HG02973 (cell line): ENCODE measurements at regions not wholly inside any gene's neighbourhood (a gene's known extent, or its start where the extent isn't known, plus 50 kb on each side); places are given as distances from the start of the nearest gene placed in this dataset.

Experiments
- ATAC-seq: cut with Tn5 transposase; IDR thresholded peaks from one replicate; pipeline ENCODE4 v1.9.1; 2021; ENCODE audit warnings: moderate library complexity; ENCODE audit not compliant: unreplicated experiment

- no peak for ATAC-seq
These were observed 109.2 kb upstream of the ADGRF1 start for GRCh38 chr6:47151232-47151898.

- ATAC-seq, result no peak
These were observed 107.4 kb upstream of the ADGRF1 start for GRCh38 chr6:47149554-47149953.

DNA sequence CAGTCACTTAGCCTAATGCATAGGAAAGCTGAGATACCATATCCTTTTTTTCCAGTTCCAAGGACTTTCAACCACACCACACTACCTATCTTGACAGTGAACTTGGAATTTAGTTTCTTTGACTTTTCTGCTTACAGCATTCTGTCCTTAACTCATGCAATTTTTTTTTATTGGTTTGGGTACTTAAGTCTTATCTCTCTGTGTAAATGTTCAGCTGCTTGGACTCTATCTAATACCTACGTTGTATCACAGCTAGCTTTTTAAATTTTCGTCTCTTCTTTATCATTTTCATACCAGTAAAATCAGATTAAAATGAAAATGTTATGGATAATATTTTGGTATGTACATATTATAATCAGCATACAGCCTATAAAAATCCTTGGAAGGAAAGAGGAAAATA is 106.9 kb upstream of the ADGRF1 start:
- no peak for ATAC-seq

- no peak for ATAC-seq
These were observed 105.8 kb upstream of the ADGRF1 start for GRCh38 chr6:47147836-47148344.

DNA sequence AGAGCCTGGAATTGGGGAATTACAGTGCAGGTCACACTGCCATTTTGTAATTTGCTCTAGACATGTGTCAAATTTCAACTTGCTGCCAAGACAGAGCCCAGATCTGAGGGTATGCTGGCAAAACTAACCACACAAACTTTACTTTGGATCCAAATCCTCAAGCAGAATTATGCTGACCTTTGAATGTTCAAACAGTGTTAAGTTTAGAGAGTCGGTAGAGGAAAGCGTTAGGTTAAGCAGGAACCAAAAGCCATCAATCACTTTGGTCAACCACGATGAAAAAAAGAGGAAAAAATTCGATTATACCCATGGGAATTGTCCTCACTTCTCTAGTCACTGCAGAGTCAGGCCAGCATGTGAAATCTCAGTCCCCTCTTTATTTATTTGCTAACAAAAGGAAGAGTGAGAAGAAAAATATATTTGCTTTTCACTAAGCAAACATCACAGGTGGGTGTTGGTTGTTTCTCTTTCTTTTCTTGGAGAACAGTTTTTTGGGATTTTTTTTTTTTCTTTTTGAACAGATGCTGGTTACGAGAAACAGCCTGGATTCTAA is 105.1 kb upstream of the ADGRF1 start:
- ATAC-seq, result no peak

- no peak for ATAC-seq
These were observed 104.5 kb upstream of the ADGRF1 start for GRCh38 chr6:47146431-47147174.

DNA sequence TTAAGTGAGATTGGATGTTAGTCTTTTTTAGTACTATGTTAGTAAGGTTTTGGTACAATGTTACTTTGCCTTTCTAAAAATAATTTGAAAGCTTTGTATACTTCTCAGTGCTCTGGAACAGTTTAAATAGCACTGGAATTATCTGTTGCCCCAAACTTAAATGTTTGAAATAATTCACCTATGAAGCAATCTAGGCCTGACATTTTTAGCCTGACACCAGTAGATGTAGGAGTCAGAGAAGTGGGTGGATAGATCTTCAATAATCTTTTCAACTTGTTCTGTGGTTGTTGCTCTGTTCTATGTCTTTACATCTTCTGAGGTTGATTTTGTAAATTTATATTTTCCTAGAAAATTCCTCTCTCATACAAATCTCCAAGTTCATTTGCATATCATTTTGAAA is 103.1 kb upstream of the ADGRF1 start:
- no peak for ATAC-seq

DNA sequence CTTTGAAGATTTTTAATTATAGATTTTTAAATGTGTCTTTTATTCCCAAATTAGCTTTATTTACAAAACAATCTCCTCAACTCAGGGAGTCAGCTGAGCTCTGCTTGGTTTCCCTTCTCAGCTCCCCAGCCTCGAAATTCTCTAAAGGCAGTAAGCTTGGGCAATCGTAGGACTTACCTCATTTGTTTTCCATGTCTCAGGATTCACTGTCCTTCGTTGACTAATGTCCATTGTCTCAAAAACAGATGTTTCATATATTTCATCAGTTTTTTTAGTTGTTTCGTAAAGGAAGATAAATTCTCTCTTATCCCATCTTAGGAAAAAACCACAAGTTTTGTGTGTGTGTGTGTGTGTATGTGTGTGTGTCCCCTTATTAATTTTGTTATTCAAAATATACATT is 102.2 kb upstream of the ADGRF1 start:
- no peak for ATAC-seq

- ATAC-seq, result no peak
These were observed 99.8 kb upstream of the ADGRF1 start for GRCh38 chr6:47141963-47142362.

DNA sequence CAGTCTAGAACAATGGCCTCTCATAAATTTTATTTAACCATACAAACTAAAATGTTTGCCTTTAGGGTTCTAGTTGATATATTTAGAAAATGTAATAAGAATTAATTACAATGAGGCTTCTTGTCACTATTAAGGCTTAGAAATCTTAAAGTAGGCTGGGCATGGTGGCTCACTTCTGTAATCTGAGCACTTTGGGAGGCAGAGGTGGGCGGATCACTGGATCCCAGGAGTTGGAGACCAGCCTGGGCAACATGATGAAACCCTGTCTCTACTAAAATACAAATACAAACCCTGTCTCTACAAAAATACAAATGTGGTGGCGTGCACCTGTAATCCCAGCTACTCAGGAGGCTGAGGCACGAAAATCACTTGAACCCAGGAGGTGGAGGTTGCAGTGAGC is 99.0 kb upstream of the ADGRF1 start:
- ATAC-seq, result no peak

GRCh38 chr6:47138046-47138445 is 95.9 kb upstream of the ADGRF1 start:
- no peak for ATAC-seq

- ATAC-seq, result no peak
These were observed 94.9 kb upstream of the ADGRF1 start for GRCh38 chr6:47137073-47137472.

- no peak for ATAC-seq
These were observed 93.6 kb upstream of the ADGRF1 start for GRCh38 chr6:47135772-47136171.

DNA sequence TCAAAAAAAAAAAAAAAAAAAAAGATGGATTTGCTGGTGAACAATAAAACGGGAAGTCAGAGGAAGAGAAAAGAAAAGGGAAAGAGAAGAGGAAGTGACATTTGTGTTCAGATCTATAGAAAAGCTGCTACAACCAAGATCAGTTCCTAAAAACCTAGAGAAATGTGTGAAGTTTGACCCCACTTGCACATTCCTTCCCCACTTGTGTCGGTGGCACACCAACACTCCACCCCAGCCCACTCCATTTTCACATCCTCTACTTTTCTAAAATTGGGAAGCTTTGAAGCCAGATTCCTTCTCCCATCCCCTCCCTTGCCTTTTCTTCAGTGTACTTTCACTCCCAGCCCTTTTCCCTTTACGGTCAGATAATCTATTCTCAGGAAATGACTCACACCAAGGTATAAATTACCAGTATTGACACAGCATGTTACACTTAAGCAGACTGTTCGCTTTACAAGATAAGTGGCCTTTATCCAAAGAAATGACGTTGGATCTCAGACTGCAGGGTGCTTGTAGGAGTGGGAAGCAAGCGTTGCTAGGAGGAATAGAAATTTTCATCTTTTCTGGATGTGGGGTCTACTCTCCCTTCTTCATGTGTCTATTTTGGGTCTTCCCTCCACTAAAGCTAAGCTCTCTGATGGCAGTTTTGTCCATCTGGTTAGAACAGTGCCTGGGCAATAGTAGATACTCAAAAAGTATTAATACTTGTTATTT is 92.5 kb upstream of the ADGRF1 start:
- no peak for ATAC-seq

DNA sequence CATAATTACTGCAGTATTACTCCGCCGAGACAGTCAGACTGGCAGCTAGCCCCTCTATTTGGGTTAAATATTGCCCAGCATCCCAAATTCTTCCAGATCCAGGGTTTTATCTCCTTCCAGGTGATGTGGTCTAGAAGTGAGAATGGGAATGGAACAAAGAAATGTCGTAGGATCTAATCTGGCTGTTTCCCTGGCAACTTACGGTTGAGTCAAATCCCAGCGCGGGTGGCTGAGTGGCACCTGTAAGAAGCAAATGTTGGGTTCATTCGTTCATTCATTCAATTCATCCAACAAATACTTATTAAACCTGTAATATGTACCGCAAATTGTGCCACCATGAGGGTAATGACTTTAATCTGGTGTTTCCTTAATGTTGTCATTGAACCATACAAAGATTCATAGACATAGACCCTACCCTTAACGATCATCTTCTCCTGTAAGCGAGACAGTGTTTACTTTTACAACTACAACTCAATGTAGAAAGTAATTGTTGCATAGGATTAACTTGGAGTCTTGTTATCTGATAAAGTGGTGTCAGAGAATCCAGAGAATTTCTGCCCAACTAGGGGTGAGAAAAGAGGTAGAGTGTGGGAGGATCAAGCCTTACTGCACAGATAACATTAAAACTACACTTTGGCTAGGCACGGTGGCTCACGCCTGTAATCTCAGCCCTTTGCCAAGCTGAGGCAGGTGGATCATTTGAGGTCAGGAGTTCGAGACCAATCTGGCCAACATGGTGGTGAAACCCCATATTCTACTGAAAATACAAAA is 91.3 kb upstream of the ADGRF1 start:
- no peak for ATAC-seq

- no peak for ATAC-seq
These were observed 90.6 kb upstream of the ADGRF1 start for GRCh38 chr6:47132724-47133123.

GRCh38 chr6:47131773-47132172 is 89.6 kb upstream of the ADGRF1 start:
- no peak for ATAC-seq

GRCh38 chr6:47130086-47130485 is 88.0 kb upstream of the ADGRF1 start:
- no peak for ATAC-seq

- ATAC-seq, result no peak
These were observed 87.0 kb upstream of the ADGRF1 start for GRCh38 chr6:47129129-47129528.

GRCh38 chr6:47126647-47127391 is 84.7 kb upstream of the ADGRF1 start:
- ATAC-seq, result no peak
